ENCODE measurements at regions not wholly inside any gene's neighbourhood (a gene's known extent, or its start where the extent isn't known, plus 50 kb on each side); places are given as distances from the start of the nearest gene placed in this dataset.

DNA sequence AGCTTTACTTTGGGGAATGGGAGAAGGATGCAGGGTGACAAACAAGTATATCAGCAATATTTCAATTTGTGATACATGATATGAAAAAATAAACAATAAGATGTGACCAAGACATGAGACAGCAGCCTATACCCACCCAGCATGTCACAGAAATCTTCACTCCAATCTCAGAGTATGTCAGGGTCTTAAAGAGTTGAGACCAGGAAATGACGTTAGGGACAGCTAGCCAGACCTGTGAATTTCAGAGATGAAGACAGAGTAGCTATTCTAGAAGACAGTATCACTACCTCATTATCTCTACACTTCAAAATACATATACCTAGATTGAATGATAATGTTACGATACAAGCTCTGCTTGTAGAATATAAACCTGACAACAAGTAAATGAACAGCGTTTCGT, 282.8 kb downstream of the ZEB2 start:
- TF ChIP-seq, protein P1, sequence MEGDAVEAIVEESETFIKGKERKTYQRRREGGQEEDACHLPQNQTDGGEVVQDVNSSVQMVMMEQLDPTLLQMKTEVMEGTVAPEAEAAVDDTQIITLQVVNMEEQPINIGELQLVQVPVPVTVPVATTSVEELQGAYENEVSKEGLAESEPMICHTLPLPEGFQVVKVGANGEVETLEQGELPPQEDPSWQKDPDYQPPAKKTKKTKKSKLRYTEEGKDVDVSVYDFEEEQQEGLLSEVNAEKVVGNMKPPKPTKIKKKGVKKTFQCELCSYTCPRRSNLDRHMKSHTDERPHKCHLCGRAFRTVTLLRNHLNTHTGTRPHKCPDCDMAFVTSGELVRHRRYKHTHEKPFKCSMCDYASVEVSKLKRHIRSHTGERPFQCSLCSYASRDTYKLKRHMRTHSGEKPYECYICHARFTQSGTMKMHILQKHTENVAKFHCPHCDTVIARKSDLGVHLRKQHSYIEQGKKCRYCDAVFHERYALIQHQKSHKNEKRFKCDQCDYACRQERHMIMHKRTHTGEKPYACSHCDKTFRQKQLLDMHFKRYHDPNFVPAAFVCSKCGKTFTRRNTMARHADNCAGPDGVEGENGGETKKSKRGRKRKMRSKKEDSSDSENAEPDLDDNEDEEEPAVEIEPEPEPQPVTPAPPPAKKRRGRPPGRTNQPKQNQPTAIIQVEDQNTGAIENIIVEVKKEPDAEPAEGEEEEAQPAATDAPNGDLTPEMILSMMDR (conservative IDR thresholded peaks at IDR 0.05), result no peak
- TF ChIP-seq ZFX (IDR thresholded peaks at IDR 0.05), result no peak

DNA sequence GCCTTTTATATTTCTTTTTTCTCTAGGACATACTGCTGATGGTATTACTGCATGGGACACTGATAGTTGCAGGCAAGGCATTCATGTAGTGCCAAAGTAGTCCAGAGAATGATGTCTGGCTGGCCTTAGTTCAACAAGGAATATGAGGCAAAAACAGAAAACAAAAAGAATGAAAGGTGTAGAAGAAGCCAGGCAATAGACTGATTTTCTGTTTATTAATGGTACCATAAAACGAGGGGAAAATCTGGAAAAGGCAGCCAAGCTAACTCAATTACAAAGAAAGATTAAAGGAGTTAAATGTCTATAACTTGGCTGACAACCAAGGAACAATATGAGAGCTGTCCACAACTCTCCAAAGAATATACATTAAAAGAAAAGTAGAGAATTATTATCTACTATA, 284.9 kb downstream of the ZEB2 start:
- no peak for TF ChIP-seq ZFX (IDR thresholded peaks at IDR 0.05)
- TF ChIP-seq, protein P1 (conservative IDR thresholded peaks at IDR 0.05), result no peak
- no peak overlapping the region for H3K27ac ChIP-seq

More for the DNA sequence above, 282.8 kb downstream of the ZEB2 start:
- no peak overlapping the region for H3K27ac ChIP-seq

DNA sequence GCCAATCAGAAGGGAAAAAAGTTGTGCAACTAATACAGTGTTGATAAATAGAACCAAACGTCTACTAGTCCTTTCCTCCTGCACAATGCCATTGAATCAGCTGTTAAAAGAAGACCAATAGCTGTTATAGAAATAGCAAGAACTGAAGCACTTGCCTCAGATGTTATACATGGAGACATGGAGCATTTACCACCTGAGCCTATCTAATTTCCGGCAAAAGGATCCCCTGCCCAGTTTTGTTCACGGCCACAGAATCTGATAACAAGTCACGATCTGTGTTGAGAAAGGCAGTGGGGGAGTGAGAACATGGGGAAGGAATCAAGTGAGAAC, 285.4 kb downstream of the ZEB2 start:
- TF ChIP-seq, protein P1 (conservative IDR thresholded peaks at IDR 0.05), result no peak
- no peak for TF ChIP-seq ZFX (IDR thresholded peaks at IDR 0.05)
- H3K27ac ChIP-seq, result no peak overlapping the region

DNA sequence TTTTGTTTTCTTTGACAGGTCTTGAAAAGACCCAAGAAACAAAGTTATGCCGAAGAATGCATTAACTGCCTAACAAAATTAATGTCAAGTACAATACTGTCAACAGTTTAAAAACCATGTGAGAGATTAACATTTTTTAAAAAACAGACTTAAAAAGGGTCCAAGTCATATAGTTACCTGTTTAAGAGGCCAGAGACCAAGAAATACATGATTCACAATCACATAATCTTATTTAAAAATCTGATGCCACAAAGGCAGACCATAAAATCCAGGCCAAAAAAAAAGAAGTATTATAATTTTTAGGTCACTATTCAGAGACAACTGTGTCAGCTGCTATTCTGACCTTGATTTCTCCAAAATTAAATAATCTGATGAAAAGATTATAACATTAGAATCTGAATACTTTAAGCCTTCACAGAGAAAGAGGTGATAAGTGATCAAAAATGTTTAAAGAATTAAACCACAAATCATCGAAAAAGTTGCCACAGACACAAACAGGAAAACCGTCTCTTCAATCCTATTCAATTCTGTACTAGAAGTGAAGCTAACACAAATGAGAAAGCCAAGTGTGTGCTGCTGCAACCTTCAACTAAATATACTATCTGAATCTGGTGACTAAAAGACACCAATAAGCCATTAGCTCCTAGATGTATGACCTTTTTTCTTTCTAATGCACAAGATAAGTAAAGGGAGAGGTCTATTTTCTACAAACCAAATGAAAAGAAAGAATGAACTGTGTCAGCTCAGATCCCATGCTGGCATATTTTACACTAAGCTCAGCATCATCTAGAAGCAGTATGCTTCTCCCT, 286.0 kb downstream of the ZEB2 start:
- H3K27ac ChIP-seq, result no peak overlapping the region
- TF ChIP-seq ZFX (IDR thresholded peaks at IDR 0.05), result no peak

DNA sequence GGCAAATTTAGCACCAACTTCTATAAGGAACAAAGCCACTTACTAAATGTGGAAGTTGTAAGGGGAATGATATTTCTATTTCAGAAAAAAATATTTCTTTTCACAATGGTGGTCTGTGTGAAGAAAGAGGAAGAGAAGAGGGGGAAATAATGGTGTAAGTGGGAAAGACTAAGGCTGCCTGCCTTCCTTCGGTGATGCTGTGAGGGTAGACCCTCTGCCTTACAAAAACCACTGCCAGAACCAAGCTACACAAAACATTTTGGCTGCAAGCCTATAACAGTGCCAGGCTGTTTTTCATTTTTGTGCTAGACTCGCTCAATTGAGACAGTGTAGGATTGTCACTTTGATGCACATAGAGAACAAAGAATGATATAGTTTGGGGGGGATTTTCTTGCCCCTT, 286.6 kb downstream of the ZEB2 start:
- no peak for TF ChIP-seq ZFX (IDR thresholded peaks at IDR 0.05)
- TF ChIP-seq, protein P1 (conservative IDR thresholded peaks at IDR 0.05), result no peak
- H3K27ac ChIP-seq, result no peak overlapping the region

DNA sequence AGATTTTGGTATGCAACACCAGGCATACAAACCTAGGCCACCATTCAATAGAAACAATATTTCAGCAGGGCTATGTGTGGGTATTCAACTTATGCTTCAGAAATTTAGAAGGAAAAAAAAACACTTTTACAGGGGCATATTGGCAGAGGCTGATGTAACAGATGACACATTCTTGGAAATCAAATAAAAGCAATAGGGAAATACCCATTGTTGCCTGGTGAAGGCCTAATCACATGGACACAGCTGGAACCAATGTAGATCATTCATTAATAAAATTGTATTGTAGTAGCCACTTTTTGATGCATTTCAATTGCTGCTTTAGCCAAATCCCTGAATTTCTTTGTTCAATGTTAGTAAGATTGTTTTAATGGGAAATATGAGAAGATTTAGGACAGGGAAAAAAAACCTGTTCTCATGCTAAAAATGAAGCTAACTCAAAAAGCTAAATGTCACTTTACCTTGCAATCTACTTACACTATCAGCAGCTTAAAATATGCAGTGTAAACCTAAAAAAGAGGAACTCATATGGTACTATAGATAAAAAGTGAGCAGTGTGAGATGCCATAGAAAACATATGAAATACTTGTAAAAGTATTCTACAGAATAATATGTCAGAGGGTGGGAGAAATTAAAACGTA, 289.4 kb downstream of the ZEB2 start:
- TF ChIP-seq ZFX (IDR thresholded peaks at IDR 0.05), result no peak
- TF ChIP-seq, protein P1 (conservative IDR thresholded peaks at IDR 0.05), result no peak
- no peak overlapping the region for H3K27ac ChIP-seq

DNA sequence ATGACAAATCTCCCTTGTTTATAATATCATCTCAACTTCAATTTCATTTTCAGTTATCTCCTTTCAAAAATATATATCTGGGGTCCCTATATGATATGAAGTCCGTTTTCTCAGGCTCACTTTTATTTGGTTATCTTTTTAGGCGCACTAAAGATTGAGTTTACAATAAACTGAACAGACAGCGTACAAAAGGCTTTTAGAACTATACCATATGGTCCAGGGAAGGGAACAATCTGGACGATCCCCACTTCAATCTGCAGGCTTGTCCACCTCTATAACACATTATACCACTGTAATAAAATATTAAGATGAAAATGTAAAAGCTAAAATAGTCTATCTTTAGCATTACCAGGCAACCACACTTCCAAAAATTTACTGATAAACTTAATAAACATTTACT, 289.9 kb downstream of the ZEB2 start:
- no peak overlapping the region for H3K27ac ChIP-seq
- TF ChIP-seq, protein P1 (conservative IDR thresholded peaks at IDR 0.05), result no peak
- no peak for TF ChIP-seq ZFX (IDR thresholded peaks at IDR 0.05)

Measured in C4-2B (cell line).